Transverse colon (tissue), 4 donors: ENCODE measurements at regions not wholly inside any gene's neighbourhood (a gene's known extent, or its start where the extent isn't known, plus 50 kb on each side); places are given as distances from the start of the nearest gene placed in this dataset.
"Not testable (repeated sequence)": the region's sequence is repeated elsewhere in the genome, so short reads cannot be mapped to it uniquely, and the experiment has no call there.

Source experiments
- DNase-seq: peaks from one replicate; pipeline ENCODE4 v3.0.0-alpha.2; 2019
- H3K27ac ChIP-seq, 4 donors: fragments of 200-600 bp; sonication (generic); 2 replicates each; pipeline ENCODE4 v1.5.1; 2016 to 2018; ENCODE audit warnings: inconsistent platforms in 4 of 4
- H3K27me3 ChIP-seq: fragments of 200-600 bp; sonication (generic); 2 replicates; pipeline ENCODE4 v1.5.1; 2017; ENCODE audit warnings: inconsistent platforms
- H3K36me3 ChIP-seq, 4 donors: fragments of 200-600 bp; sonication (generic); 2 replicates each; pipeline ENCODE4 v1.5.1; 2017 to 2019; ENCODE audit warnings: inconsistent platforms in 4 of 4
- H3K4me1 ChIP-seq, 4 donors: fragments of 200-600 bp; sonication (generic); 2 replicates each; pipeline ENCODE4 v1.5.1; 2017 to 2020; ENCODE audit warnings: inconsistent platforms in 4 of 4
- H3K4me3 ChIP-seq, 4 donors: fragments of 200-600 bp; sonication (generic); 1 replicate in 1 of 4; 2 replicates in 3 of 4; pipeline versions ENCODE4 v1.5.1 to v1.6.1; 2017 to 2019; ENCODE audit warnings: inconsistent platforms in 4 of 4
- H3K9me3 ChIP-seq, 2 donors: fragments of 200-600 bp; sonication (generic); 2 replicates each; pipeline ENCODE4 v1.5.1; 2017 to 2019; ENCODE audit warnings: inconsistent platforms in 2 of 2
- EP300 ChIP-seq: sonication (generic); formaldehyde crosslinking; IDR thresholded peaks from one replicate; pipeline ENCODE4 v1.6.1; 2017; ENCODE audit warnings: antibody characterized with exemption, low read depth
- POLR2A ChIP-seq: fragments of 450-650 bp; IDR thresholded peaks from one replicate; pipeline ENCODE4 v1.6.1; 2016; ENCODE audit warnings: antibody characterized with exemption, mild to moderate bottlenecking, moderate library complexity
- POLR2AphosphoS5 ChIP-seq, 3 donors: sonication (generic); formaldehyde crosslinking; IDR thresholded peaks; one replicate each; pipeline ENCODE4 v1.6.1; 2016; ENCODE audit warnings: antibody characterized with exemption in 3 of 3
- WGBS, 2 donors: methylation state at CpG; one replicate each; pipeline ENCODE4 v1.1.5; 2018; ENCODE audit warnings: low coverage in 1 of 2; 5-methylcytosine and 5-hydroxymethylcytosine counted together
- in situ Hi-C, 4 donors: fragments of 200-750 bp; cut with MboI; loops; one replicate each; pipeline versions ENCODE4 v1.15.0 to v1.15.1; 2017; ENCODE audit warnings: low sequenced_read_pairs in 3 of 4, low pct_ligation_motif_present in 1 of 4, low pct_unique_long_range_greater_than_20kb in 1 of 4
- intact Hi-C: fragments of 100-400 bp; cut with DNase I; formaldehyde crosslinking; loops from one replicate; pipeline ENCODE4 v1.15.1; 2023; ENCODE audit warnings: low total_unique reads
- TF ChIP-seq, protein P1 (sequence below), 5 experiments: fragments of 200-600 bp in 3 of 5; fragments of 450-650 bp in 2 of 5; sonication (generic) in 3 of 5; IDR thresholded peaks; 1 replicate in 2 of 5; 2 replicates in 3 of 5; pipeline ENCODE4 v1.5.1; 2016 to 2017; ENCODE audit warnings: antibody characterized with exemption in 5 of 5, inconsistent platforms in 3 of 5, mild to moderate bottlenecking in 2 of 5, moderate library complexity in 1 of 5

DNA sequence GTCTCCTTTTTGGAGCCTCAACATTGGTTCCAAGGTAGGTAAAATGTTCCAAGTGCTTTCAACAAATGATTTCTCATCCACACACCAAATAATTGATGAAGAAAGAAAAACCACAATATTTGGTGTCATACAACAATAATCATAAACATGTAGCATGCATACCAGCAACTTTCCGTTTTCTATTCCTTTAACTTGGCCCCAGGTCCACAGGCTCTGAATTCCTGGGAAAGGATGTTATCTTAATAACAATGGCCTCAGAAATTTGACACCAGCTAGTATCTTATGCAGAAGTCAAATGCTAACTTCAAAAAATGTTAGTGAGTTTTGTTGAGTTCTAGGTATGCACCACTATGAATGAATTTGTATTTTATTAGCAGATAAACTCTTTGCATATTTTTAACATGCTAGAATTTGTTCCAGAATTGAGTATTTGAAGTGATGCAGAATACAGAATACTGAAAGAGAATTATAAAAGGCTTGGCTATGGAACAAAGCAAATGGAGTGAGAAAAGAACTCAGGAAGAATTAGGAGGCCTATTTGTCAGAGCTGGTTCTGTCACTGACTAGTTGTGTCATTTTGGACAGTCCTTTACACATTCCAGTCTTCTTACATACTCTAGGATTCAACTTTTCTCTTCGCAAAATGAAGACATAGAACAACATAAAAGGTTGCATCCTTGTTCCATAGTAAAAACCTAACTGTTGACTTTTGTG, 435.3 kb upstream of the TNC start:
- no peaks in the 10 kb centered on the region for H3K27me3 ChIP-seq
- TF ChIP-seq EP300 (no peak), POLR2AphosphoS5 (IDR thresholded peaks at IDR 0.05) (no peak)
- WGBS, 2 donors: 78% methylated on average over 2 of the region's 2 CpGs
- in situ Hi-C loops (no loop called here), intact Hi-C loops (no loop called here)
- H3K9me3 ChIP-seq: peaks cover 0 to 4% of the 10 kb centered on the region in 2 donors
- no peak overlapping the region for H3K27ac ChIP-seq
- no peaks in the 10 kb centered on the region for H3K36me3 ChIP-seq
- no peak overlapping the region for H3K4me3 ChIP-seq
- no peak for DNase-seq
- H3K4me1 ChIP-seq: no peaks in the 10 kb centered on the region

DNA sequence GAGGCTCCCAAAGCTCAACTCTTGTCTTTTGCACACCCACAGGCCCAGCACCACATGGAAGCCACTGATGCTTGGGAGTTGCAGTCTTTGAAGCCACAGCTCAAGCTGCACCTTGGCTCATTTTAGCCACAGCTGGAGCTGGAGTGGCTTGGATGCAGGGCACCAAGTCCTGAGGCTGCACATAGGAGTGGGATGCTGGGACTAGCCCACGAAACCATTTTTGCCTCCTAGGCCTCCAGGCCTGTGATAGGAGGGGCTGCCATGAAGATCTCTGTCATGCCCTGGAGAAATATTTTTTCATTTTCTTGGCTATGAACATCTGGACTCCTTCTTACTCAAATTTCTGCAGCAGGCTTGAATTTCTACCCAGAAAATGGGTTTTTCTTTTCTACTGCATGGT, 438.5 kb upstream of the TNC start:
- H3K27ac ChIP-seq: no peak overlapping the region
- H3K4me3 ChIP-seq: no peak overlapping the region
- 33% methylated on average over 1 of the region's 1 CpG; no CpG with 5 or more reads in 1 of the 2 donors for WGBS, 2 donors
- intact Hi-C loops: no loop called here
- H3K27me3 ChIP-seq: no peaks in the 10 kb centered on the region
- no peaks in the 10 kb centered on the region for H3K4me1 ChIP-seq
- DNase-seq: no peak
- H3K9me3 ChIP-seq: peaks cover 0 to 4% of the 10 kb centered on the region in 2 donors
- H3K36me3 ChIP-seq: no peaks in the 10 kb centered on the region
- in situ Hi-C loops: no loop called here
- no peak for TF ChIP-seq POLR2A
- TF ChIP-seq POLR2AphosphoS5 (IDR thresholded peaks at IDR 0.05): no peak
- TF ChIP-seq EP300: no peak
- TF ChIP-seq, protein P1, sequence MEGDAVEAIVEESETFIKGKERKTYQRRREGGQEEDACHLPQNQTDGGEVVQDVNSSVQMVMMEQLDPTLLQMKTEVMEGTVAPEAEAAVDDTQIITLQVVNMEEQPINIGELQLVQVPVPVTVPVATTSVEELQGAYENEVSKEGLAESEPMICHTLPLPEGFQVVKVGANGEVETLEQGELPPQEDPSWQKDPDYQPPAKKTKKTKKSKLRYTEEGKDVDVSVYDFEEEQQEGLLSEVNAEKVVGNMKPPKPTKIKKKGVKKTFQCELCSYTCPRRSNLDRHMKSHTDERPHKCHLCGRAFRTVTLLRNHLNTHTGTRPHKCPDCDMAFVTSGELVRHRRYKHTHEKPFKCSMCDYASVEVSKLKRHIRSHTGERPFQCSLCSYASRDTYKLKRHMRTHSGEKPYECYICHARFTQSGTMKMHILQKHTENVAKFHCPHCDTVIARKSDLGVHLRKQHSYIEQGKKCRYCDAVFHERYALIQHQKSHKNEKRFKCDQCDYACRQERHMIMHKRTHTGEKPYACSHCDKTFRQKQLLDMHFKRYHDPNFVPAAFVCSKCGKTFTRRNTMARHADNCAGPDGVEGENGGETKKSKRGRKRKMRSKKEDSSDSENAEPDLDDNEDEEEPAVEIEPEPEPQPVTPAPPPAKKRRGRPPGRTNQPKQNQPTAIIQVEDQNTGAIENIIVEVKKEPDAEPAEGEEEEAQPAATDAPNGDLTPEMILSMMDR (IDR thresholded peaks at IDR 0.05): no peak

GRCh38 chr9:115575147-115575546, 457.2 kb upstream of the TNC start:
- Histone ChIP-seq H3K4me3 (no peak overlapping the region), H3K27ac (no peak overlapping the region), H3K9me3 (no peaks in the 10 kb centered on the region), H3K27me3 (no peaks in the 10 kb centered on the region), H3K4me1 (no peaks in the 10 kb centered on the region), H3K36me3 (no peaks in the 10 kb centered on the region)
- DNase-seq: no peak
- in situ Hi-C loops: loop anchor here in 3 of 4 donors (25.0 kb wide), 2 partner anchors 987 to 1087 kb away; no protein-coding TSS in a partner anchor
- WGBS, 2 donors: 62 to 83% methylated on average over 1 of the region's 1 CpG
- intact Hi-C loops: no loop called here
- TF ChIP-seq POLR2AphosphoS5 (IDR thresholded peaks at IDR 0.05) (no peak), POLR2A (no peak), EP300 (no peak)
- TF ChIP-seq, protein P1 (IDR thresholded peaks at IDR 0.05): no peak

DNA sequence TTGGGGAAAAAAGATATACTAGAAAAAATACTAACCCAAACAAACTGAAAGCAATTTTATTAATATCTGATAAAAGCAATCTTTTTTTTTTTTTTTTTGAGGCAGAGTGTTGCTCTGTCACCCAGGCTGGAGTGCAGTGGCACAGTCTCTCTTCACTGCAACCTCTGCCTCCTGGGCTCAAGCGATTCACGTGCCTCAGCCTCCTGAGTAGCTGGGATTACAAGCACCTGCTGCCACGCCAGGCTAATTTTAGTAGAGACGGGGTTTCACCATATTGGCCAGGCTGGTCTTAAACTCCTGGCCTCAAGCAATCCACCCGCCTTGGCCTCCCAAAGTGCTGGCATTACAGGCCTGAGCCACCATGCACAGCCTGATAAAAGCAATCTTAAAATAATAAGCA, 467.5 kb upstream of the TNC start:
- H3K4me3 ChIP-seq, intact Hi-C loops, DNase-seq, H3K9me3 ChIP-seq, H3K4me1 ChIP-seq, H3K27me3 ChIP-seq, H3K36me3 ChIP-seq, H3K27ac ChIP-seq: not testable (repeated sequence)
- WGBS, 2 donors: 20 to 84% methylated on average over 1 to 5 of the region's 5 CpGs
- in situ Hi-C loops: loop anchor here in 3 of 4 donors (25.0 kb wide), 2 partner anchors 977 to 1077 kb away; no protein-coding TSS in a partner anchor

DNA sequence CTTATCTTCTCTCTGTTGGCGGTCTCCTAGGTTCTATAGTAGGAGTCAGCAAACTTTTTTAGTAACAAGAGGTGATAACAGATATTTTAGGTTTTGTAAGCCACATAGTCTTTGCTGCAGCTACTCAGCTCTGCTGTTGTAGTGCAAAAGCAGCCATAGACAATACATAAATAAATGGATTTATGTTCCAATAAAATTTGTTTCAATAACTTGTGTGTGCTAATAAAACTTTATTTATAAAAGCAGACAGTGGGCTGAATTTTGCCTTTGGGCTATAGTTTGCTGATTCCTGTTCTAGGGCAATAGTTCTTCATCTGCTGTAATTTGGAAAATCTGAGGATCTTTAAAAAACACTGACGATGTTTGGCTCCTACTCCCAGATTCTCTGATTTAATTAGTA, 469.4 kb upstream of the TNC start:
- H3K9me3 ChIP-seq: no peaks in the 10 kb centered on the region
- intact Hi-C loops (no loop called here), in situ Hi-C loops (loop anchor here in 3 of 4 donors (25.0 kb wide), 2 partner anchors 975 to 1075 kb away; no protein-coding TSS in a partner anchor)
- DNase-seq: no peak
- H3K4me3 ChIP-seq: no peak overlapping the region
- no peak for TF ChIP-seq POLR2A
- no peak for TF ChIP-seq EP300
- TF ChIP-seq POLR2AphosphoS5 (IDR thresholded peaks at IDR 0.05): no peak
- TF ChIP-seq, protein P1 (IDR thresholded peaks at IDR 0.05): no peak
- WGBS, 2 donors: 85 to 95% methylated on average over 2 of the region's 2 CpGs
- H3K36me3 ChIP-seq: no peaks in the 10 kb centered on the region
- no peak overlapping the region for H3K27ac ChIP-seq
- H3K27me3 ChIP-seq: no peaks in the 10 kb centered on the region
- H3K4me1 ChIP-seq: peaks cover 0 to 3% (median 1%) of the 10 kb centered on the region in 4 donors
